SK-N-SH treated with all-trans-retinoic acid at 6 μM for 48 hours (cell line): ENCODE measurements at regions not wholly inside any gene's neighbourhood (a gene's known extent, or its start where the extent isn't known, plus 50 kb on each side); places are given as distances from the start of the nearest gene placed in this dataset.

Source experiments
- ATAC-seq: fragments of 200-7000 bp; cut with Tn5 transposase; 3 replicates; pipeline ENCODE4 v1.9.1; 2020; ENCODE audit warnings: mild to moderate bottlenecking, moderate library complexity
- ARNTL ChIP-seq: fragments of 450-650 bp; formaldehyde crosslinking; IDR thresholded peaks from 2 replicates; pipeline ENCODE4 v1.5.0; 2020; ENCODE audit warnings: low read depth, mild to moderate bottlenecking, moderate library complexity, borderline replicate concordance
- BACH2 ChIP-seq: fragments of 250-450 bp; sonication (Bioruptor Pico); IDR thresholded peaks from 2 replicates; pipeline ENCODE4 v1.9.0; 2021; ENCODE audit warnings: mild to moderate bottlenecking, borderline replicate concordance
- CREB5 ChIP-seq: fragments of 250-450 bp; sonication (Bioruptor Pico); IDR thresholded peaks from 2 replicates; pipeline ENCODE4 v1.5.1; 2020; ENCODE audit warnings: low read depth, mild to moderate bottlenecking, moderate library complexity
- CSDC2 ChIP-seq: fragments of 250-450 bp; sonication (Bioruptor Pico); IDR thresholded peaks from 2 replicates; pipeline ENCODE4 v1.5.0; 2020; ENCODE audit warnings: mild to moderate bottlenecking, moderate library complexity
- CSRNP3 ChIP-seq: fragments of 250-450 bp; sonication (Bioruptor Pico); IDR thresholded peaks from 2 replicates; pipeline ENCODE4 v1.5.1; 2021; ENCODE audit warnings: mild to moderate bottlenecking, moderate library complexity
- ESRRG ChIP-seq: fragments of 250-450 bp; sonication (Bioruptor Pico); IDR thresholded peaks from 2 replicates; pipeline ENCODE4 v1.6.1; 2021; ENCODE audit warnings: mild to moderate bottlenecking
- GLIS3 ChIP-seq: fragments of 250-450 bp; sonication (Bioruptor Pico); IDR thresholded peaks from 2 replicates; pipeline ENCODE4 v1.5.0; 2020; ENCODE audit warnings: mild to moderate bottlenecking, moderate library complexity
- ISL1 ChIP-seq: fragments of 250-450 bp; sonication (Bioruptor Pico); IDR thresholded peaks from 2 replicates; pipeline ENCODE4 v2.1.2; 2022; ENCODE audit warnings: mild to moderate bottlenecking, moderate library complexity
- OSR1 ChIP-seq: fragments of 250-450 bp; sonication (Bioruptor Pico); IDR thresholded peaks from 2 replicates; pipeline ENCODE4 v1.8.0; 2022; ENCODE audit warnings: moderate library complexity, mild to moderate bottlenecking, inconsistent platforms
- PATZ1 ChIP-seq: fragments of 250-450 bp; sonication (Bioruptor Pico); IDR thresholded peaks from 2 replicates; pipeline ENCODE4 v1.8.0; 2020; ENCODE audit warnings: mild to moderate bottlenecking, moderate library complexity, borderline replicate concordance
- POU6F1 ChIP-seq: fragments of 250-450 bp; sonication (Bioruptor Pico); IDR thresholded peaks from 2 replicates; pipeline ENCODE4 v1.8.0; 2021; ENCODE audit warnings: low read depth, mild to moderate bottlenecking, moderate library complexity, borderline replicate concordance
- PPARA ChIP-seq: fragments of 250-450 bp; sonication (Bioruptor Pico); IDR thresholded peaks from 2 replicates; pipeline ENCODE4 v1.5.0; 2020; ENCODE audit warnings: mild to moderate bottlenecking, borderline replicate concordance
- RARB ChIP-seq: fragments of 250-450 bp; sonication (Bioruptor Pico); IDR thresholded peaks from 2 replicates; pipeline ENCODE4 v1.8.0; 2021; ENCODE audit warnings: mild to moderate bottlenecking, moderate library complexity
- SNAI2 ChIP-seq: fragments of 250-450 bp; sonication (Bioruptor Pico); IDR thresholded peaks from 2 replicates; pipeline ENCODE4 v1.5.0; 2020; ENCODE audit warnings: mild to moderate bottlenecking, moderate library complexity
- TCF4 ChIP-seq: fragments of 250-450 bp; sonication (Bioruptor Pico); IDR thresholded peaks from 2 replicates; pipeline ENCODE4 v1.8.0; 2021; ENCODE audit warnings: mild to moderate bottlenecking, moderate library complexity, borderline replicate concordance
- TOX ChIP-seq: fragments of 250-450 bp; sonication (Bioruptor Pico); IDR thresholded peaks from 2 replicates; pipeline ENCODE4 v1.8.0; 2021; ENCODE audit warnings: mild to moderate bottlenecking, moderate library complexity, borderline replicate concordance
- TSHZ2 ChIP-seq: fragments of 250-450 bp; sonication (Bioruptor Pico); IDR thresholded peaks from 2 replicates; pipeline ENCODE4 v1.5.0; 2020; ENCODE audit warnings: mild to moderate bottlenecking, moderate library complexity
- ZC3H10 ChIP-seq: fragments of 250-450 bp; sonication (Bioruptor Pico); IDR thresholded peaks from 2 replicates; pipeline ENCODE4 v1.5.1; 2021; ENCODE audit warnings: mild to moderate bottlenecking, moderate library complexity
- ZFP3 ChIP-seq: fragments of 250-450 bp; sonication (Bioruptor Pico); IDR thresholded peaks from 2 replicates; pipeline ENCODE4 v1.5.0; 2020; ENCODE audit warnings: mild to moderate bottlenecking, moderate library complexity
- ZFP30 ChIP-seq: fragments of 450-650 bp; formaldehyde crosslinking; IDR thresholded peaks from 2 replicates; pipeline ENCODE4 v1.5.0; 2022; ENCODE audit warnings: mild to moderate bottlenecking, moderate library complexity
- ZNF70 ChIP-seq: fragments of 450-650 bp; formaldehyde crosslinking; IDR thresholded peaks from 2 replicates; pipeline ENCODE4 v1.5.0; 2020; ENCODE audit warnings: mild to moderate bottlenecking, moderate library complexity
- ZNF8 ChIP-seq: fragments of 450-650 bp; formaldehyde crosslinking; IDR thresholded peaks from 2 replicates; pipeline ENCODE4 v1.5.0; 2020; ENCODE audit warnings: mild to moderate bottlenecking, moderate library complexity

GRCh38 chr10:128713874-128714570 lies 587.8 kb upstream of the MKI67 start:
- no peak for ATAC-seq
- TF ChIP-seq ARNTL (CRISPR knock-in tag) (no peak), ISL1 (CRISPR knock-in tag) (no peak), OSR1 (CRISPR knock-in tag) (no peak), TCF4 (CRISPR knock-in tag) (no peak), GLIS3 (CRISPR knock-in tag) (no peak)

GRCh38 chr10:128714644-128715415 lies 588.6 kb upstream of the MKI67 start:
- no peak for ATAC-seq
- TF ChIP-seq PATZ1 (CRISPR knock-in tag) (no peak), ZFP30 (CRISPR knock-in tag) (no peak), ZNF8 (CRISPR knock-in tag) (no peak), ZNF70 (CRISPR knock-in tag) (no peak), ZFP3 (no peak), ZC3H10 (CRISPR knock-in tag) (no peak), POU6F1 (CRISPR knock-in tag) (no peak), TCF4 (CRISPR knock-in tag) (no peak), CSRNP3 (CRISPR knock-in tag) (no peak), BACH2 (CRISPR knock-in tag) (no peak), ISL1 (CRISPR knock-in tag) (no peak), CREB5 (no peak), TSHZ2 (CRISPR knock-in tag) (no peak), GLIS3 (CRISPR knock-in tag) (no peak), SNAI2 (CRISPR knock-in tag) (no peak), CSDC2 (CRISPR knock-in tag) (no peak), ESRRG (CRISPR knock-in tag) (no peak), PPARA (CRISPR knock-in tag) (no peak), RARB (CRISPR knock-in tag) (no peak), TOX (CRISPR knock-in tag) (no peak)
